ENCODE measurements at regions not wholly inside any gene's neighbourhood (a gene's known extent, or its start where the extent isn't known, plus 50 kb on each side); places are given as distances from the start of the nearest gene placed in this dataset.

DNA sequence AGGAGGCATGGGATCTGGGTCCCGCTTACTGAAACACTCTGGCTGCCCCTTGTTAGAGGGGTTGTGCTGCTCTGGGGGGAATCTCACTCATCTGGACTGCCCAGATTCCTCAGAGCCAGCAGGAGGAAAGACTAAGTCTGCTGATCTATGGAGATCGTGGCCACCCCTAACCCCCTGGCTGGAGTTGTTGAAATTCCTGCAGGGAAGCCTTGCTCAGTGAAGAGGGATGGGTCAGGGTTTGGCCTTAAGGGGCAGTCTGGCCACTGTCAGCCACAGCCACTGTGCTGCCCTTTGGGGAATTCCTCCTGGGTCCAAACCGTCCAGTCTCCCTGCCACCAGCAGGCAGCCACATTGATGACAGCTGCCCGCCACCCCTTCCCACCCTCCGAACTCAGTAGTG lies 362.0 kb upstream of the AMOT start:
- no peaks in the 10 kb centered on the region for H4K20me1 ChIP-seq (replicated peaks; ENCODE audit: insufficient read depth)
- no peak overlapping the region for H3K27ac ChIP-seq (ENCODE audit: low read depth)
- H3K79me2 ChIP-seq (replicated peaks; ENCODE audit: insufficient read depth) = no peaks in the 10 kb centered on the region
- H3K27me3 Mint-ChIP-seq (ENCODE audit: insufficient read depth, low read depth, poor library complexity) = no peaks in the 10 kb centered on the region
- H3K4me1 Mint-ChIP-seq = no peaks in the 10 kb centered on the region
- H3K4me3 Mint-ChIP-seq = no peak overlapping the region
- no peak overlapping the region for H3K27ac Mint-ChIP-seq
- H3K36me3 ChIP-seq (ENCODE audit: insufficient read depth) = no peaks in the 10 kb centered on the region
- H3K4me2 ChIP-seq = no peak overlapping the region
- TF ChIP-seq EZH2phosphoT487 (IDR thresholded peaks at IDR 0.05; ENCODE audit: unreplicated experiment) (no peak), POLR2AphosphoS5 (IDR thresholded peaks at IDR 0.05; ENCODE audit: low read depth) (no peak), EZH2 (IDR thresholded peaks at IDR 0.05; ENCODE audit: low read depth, unreplicated experiment) (no peak), ZNF114 (CRISPR knock-in tag; IDR thresholded peaks at IDR 0.05) (no peak), NANOG (IDR thresholded peaks at IDR 0.05; ENCODE audit: borderline replicate concordance) (no peak), JUNB (IDR thresholded peaks at IDR 0.05; ENCODE audit: unreplicated experiment) (no peak), CREB1 (CRISPR knock-in tag; IDR thresholded peaks at IDR 0.05; ENCODE audit: low read depth) (no peak), STAT1 (IDR thresholded peaks at IDR 0.05; ENCODE audit: unreplicated experiment) (no peak), ZNF331 (CRISPR knock-in tag; IDR thresholded peaks at IDR 0.05; ENCODE audit: low read depth) (no peak)
- TF ChIP-seq, protein P1, sequence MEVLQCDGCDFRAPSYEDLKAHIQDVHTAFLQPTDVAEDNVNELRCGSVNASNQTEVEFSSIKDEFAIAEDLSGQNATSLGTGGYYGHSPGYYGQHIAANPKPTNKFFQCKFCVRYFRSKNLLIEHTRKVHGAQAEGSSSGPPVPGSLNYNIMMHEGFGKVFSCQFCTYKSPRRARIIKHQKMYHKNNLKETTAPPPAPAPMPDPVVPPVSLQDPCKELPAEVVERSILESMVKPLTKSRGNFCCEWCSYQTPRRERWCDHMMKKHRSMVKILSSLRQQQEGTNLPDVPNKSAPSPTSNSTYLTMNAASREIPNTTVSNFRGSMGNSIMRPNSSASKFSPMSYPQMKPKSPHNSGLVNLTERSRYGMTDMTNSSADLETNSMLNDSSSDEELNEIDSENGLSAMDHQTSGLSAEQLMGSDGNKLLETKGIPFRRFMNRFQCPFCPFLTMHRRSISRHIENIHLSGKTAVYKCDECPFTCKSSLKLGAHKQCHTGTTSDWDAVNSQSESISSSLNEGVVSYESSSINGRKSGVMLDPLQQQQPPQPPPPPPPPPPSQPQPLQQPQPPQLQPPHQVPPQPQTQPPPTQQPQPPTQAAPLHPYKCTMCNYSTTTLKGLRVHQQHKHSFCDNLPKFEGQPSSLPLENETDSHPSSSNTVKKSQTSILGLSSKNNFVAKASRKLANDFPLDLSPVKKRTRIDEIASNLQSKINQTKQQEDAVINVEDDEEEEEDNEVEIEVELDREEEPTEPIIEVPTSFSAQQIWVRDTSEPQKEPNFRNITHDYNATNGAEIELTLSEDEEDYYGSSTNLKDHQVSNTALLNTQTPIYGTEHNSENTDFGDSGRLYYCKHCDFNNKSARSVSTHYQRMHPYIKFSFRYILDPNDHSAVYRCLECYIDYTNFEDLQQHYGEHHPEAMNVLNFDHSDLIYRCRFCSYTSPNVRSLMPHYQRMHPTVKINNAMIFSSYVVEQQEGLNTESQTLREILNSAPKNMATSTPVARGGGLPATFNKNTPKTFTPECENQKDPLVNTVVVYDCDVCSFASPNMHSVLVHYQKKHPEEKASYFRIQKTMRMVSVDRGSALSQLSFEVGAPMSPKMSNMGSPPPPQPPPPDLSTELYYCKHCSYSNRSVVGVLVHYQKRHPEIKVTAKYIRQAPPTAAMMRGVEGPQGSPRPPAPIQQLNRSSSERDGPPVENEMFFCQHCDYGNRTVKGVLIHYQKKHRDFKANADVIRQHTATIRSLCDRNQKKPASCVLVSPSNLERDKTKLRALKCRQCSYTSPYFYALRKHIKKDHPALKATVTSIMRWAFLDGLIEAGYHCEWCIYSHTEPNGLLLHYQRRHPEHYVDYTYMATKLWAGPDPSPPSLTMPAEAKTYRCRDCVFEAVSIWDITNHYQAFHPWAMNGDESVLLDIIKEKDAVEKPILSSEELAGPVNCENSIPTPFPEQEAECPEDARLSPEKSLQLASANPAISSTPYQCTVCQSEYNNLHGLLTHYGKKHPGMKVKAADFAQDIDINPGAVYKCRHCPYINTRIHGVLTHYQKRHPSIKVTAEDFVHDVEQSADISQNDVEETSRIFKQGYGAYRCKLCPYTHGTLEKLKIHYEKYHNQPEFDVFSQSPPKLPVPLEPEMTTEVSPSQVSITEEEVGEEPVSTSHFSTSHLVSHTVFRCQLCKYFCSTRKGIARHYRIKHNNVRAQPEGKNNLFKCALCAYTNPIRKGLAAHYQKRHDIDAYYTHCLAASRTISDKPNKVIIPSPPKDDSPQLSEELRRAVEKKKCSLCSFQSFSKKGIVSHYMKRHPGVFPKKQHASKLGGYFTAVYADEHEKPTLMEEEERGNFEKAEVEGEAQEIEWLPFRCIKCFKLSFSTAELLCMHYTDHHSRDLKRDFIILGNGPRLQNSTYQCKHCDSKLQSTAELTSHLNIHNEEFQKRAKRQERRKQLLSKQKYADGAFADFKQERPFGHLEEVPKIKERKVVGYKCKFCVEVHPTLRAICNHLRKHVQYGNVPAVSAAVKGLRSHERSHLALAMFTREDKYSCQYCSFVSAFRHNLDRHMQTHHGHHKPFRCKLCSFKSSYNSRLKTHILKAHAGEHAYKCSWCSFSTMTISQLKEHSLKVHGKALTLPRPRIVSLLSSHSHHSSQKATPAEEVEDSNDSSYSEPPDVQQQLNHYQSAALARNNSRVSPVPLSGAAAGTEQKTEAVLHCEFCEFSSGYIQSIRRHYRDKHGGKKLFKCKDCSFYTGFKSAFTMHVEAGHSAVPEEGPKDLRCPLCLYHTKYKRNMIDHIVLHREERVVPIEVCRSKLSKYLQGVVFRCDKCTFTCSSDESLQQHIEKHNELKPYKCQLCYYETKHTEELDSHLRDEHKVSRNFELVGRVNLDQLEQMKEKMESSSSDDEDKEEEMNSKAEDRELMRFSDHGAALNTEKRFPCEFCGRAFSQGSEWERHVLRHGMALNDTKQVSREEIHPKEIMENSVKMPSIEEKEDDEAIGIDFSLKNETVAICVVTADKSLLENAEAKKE (CRISPR knock-in tag; IDR thresholded peaks at IDR 0.05) = no peak
- TF ChIP-seq, protein P2, sequence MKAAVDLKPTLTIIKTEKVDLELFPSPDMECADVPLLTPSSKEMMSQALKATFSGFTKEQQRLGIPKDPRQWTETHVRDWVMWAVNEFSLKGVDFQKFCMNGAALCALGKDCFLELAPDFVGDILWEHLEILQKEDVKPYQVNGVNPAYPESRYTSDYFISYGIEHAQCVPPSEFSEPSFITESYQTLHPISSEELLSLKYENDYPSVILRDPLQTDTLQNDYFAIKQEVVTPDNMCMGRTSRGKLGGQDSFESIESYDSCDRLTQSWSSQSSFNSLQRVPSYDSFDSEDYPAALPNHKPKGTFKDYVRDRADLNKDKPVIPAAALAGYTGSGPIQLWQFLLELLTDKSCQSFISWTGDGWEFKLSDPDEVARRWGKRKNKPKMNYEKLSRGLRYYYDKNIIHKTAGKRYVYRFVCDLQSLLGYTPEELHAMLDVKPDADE (IDR thresholded peaks at IDR 0.05) = no peak
- TF ChIP-seq, protein P3, sequence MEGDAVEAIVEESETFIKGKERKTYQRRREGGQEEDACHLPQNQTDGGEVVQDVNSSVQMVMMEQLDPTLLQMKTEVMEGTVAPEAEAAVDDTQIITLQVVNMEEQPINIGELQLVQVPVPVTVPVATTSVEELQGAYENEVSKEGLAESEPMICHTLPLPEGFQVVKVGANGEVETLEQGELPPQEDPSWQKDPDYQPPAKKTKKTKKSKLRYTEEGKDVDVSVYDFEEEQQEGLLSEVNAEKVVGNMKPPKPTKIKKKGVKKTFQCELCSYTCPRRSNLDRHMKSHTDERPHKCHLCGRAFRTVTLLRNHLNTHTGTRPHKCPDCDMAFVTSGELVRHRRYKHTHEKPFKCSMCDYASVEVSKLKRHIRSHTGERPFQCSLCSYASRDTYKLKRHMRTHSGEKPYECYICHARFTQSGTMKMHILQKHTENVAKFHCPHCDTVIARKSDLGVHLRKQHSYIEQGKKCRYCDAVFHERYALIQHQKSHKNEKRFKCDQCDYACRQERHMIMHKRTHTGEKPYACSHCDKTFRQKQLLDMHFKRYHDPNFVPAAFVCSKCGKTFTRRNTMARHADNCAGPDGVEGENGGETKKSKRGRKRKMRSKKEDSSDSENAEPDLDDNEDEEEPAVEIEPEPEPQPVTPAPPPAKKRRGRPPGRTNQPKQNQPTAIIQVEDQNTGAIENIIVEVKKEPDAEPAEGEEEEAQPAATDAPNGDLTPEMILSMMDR (conservative IDR thresholded peaks at IDR 0.05; ENCODE audit: low read depth in 2 of 2) = no peak
- TF ChIP-seq, protein P4, sequence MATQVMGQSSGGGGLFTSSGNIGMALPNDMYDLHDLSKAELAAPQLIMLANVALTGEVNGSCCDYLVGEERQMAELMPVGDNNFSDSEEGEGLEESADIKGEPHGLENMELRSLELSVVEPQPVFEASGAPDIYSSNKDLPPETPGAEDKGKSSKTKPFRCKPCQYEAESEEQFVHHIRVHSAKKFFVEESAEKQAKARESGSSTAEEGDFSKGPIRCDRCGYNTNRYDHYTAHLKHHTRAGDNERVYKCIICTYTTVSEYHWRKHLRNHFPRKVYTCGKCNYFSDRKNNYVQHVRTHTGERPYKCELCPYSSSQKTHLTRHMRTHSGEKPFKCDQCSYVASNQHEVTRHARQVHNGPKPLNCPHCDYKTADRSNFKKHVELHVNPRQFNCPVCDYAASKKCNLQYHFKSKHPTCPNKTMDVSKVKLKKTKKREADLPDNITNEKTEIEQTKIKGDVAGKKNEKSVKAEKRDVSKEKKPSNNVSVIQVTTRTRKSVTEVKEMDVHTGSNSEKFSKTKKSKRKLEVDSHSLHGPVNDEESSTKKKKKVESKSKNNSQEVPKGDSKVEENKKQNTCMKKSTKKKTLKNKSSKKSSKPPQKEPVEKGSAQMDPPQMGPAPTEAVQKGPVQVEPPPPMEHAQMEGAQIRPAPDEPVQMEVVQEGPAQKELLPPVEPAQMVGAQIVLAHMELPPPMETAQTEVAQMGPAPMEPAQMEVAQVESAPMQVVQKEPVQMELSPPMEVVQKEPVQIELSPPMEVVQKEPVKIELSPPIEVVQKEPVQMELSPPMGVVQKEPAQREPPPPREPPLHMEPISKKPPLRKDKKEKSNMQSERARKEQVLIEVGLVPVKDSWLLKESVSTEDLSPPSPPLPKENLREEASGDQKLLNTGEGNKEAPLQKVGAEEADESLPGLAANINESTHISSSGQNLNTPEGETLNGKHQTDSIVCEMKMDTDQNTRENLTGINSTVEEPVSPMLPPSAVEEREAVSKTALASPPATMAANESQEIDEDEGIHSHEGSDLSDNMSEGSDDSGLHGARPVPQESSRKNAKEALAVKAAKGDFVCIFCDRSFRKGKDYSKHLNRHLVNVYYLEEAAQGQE (IDR thresholded peaks at IDR 0.05; ENCODE audit: unreplicated experiment) = no peak
- H3K27me3 ChIP-seq (ENCODE audit: insufficient read depth) = no peaks in the 10 kb centered on the region
- ATAC-seq (no peak), DNase-seq (ENCODE audit: low spot score) (no peak)
- H3K4me1 ChIP-seq (ENCODE audit: insufficient read depth) = no peaks in the 10 kb centered on the region
- H3F3A ChIP-seq (replicated peaks; ENCODE audit: low read depth) = no peaks in the 10 kb centered on the region
- H3K9me2 ChIP-seq (ENCODE audit: insufficient read depth) = no peaks in the 10 kb centered on the region
- no peaks in the 10 kb centered on the region; the same call in 1 of the 3 replicates for H3K36me3 Mint-ChIP-seq (ENCODE audit: low read depth)
- no peak overlapping the region for H2AFZ ChIP-seq
- H3K4me3 ChIP-seq = no peak overlapping the region
- H3K9me3 Mint-ChIP-seq = peaks cover 9% of the 10 kb centered on the region; the same call in 2 of the 3 replicates

Data from GM23338 (cell line).